KMS-11 (cell line): ENCODE measurements at regions not wholly inside any gene's neighbourhood (a gene's known extent, or its start where the extent isn't known, plus 50 kb on each side); places are given as distances from the start of the nearest gene placed in this dataset.

Experiments
- H2AFZ ChIP-seq: fragments of 200-600 bp; sonication (generic); 2 replicates; pipeline ENCODE4 v1.6.1; 2016; ENCODE audit warnings: antibody characterized with exemption, mixed run types, low read depth
- H3K27ac ChIP-seq: fragments of 200-600 bp; sonication (generic); 2 replicates; pipeline ENCODE4 v1.6.1; 2016; ENCODE audit warnings: mild to moderate bottlenecking, mixed run types
- H3K27me3 ChIP-seq: fragments of 200-600 bp; sonication (generic); 2 replicates; pipeline ENCODE4 v1.6.1; 2017; ENCODE audit warnings: mild to moderate bottlenecking, low read depth, mixed run types, moderate library complexity; ENCODE audit not compliant: insufficient read depth
- H3K36me3 ChIP-seq: fragments of 200-600 bp; sonication (generic); 2 replicates; pipeline ENCODE4 v1.6.1; 2017; ENCODE audit warnings: mild to moderate bottlenecking, mixed run types; ENCODE audit not compliant: insufficient read depth
- H3K4me1 ChIP-seq: fragments of 200-600 bp; sonication (generic); 2 replicates; pipeline ENCODE4 v1.6.1; 2016; ENCODE audit warnings: mild to moderate bottlenecking, low read depth, mixed run types; ENCODE audit not compliant: poor library complexity, severe bottlenecking
- H3K4me2 ChIP-seq: fragments of 200-600 bp; sonication (generic); 2 replicates; pipeline ENCODE4 v1.7.0; 2016; ENCODE audit warnings: mild to moderate bottlenecking, mixed run types
- H3K4me3 ChIP-seq: fragments of 200-600 bp; sonication (generic); IDR thresholded peaks from 2 replicates; pipeline ENCODE4 v1.6.1; 2017; ENCODE audit warnings: low read depth, low read length, mixed read lengths; ENCODE audit not compliant: insufficient read depth
- H3K79me2 ChIP-seq: fragments of 200-600 bp; sonication (generic); 2 replicates; pipeline ENCODE4 v1.6.1; 2016; ENCODE audit warnings: low read depth, mixed run types; ENCODE audit not compliant: insufficient read depth
- H3K9ac ChIP-seq: fragments of 200-600 bp; sonication (generic); 2 replicates; pipeline ENCODE4 v1.6.1; 2016; ENCODE audit warnings: mild to moderate bottlenecking, mixed run types
- H4K20me1 ChIP-seq: fragments of 200-600 bp; sonication (generic); 2 replicates; pipeline ENCODE4 v1.6.1; 2016; ENCODE audit warnings: mild to moderate bottlenecking, mixed run types; ENCODE audit not compliant: insufficient read depth
- CTCF ChIP-seq: fragments of 200-600 bp; sonication (generic); conservative IDR thresholded peaks from 2 replicates; pipeline ENCODE4 v1.6.1; 2017; ENCODE audit warnings: low read depth, mild to moderate bottlenecking, antibody characterized with exemption, low read length, moderate library complexity, mixed read lengths

GRCh38 chr4:115851918-115852766 is 738.7 kb upstream of the NDST4 start:
- peak overlapping the region; percentile 21; the same call in 1 of the 2 replicates for H2AFZ ChIP-seq
- H3K4me2 ChIP-seq, result no peak overlapping the region
- H3K4me1 ChIP-seq, result no peaks in the 10 kb centered on the region
- H3K27ac ChIP-seq, result no peak overlapping the region
- no peak overlapping the region for H3K9ac ChIP-seq
- peak; percentile 81 for TF ChIP-seq CTCF
- H4K20me1 ChIP-seq, result no peaks in the 10 kb centered on the region
- no peaks in the 10 kb centered on the region for H3K79me2 ChIP-seq
- no peaks in the 10 kb centered on the region for H3K36me3 ChIP-seq
- no peak overlapping the region for H3K4me3 ChIP-seq
- no peaks in the 10 kb centered on the region for H3K27me3 ChIP-seq

DNA sequence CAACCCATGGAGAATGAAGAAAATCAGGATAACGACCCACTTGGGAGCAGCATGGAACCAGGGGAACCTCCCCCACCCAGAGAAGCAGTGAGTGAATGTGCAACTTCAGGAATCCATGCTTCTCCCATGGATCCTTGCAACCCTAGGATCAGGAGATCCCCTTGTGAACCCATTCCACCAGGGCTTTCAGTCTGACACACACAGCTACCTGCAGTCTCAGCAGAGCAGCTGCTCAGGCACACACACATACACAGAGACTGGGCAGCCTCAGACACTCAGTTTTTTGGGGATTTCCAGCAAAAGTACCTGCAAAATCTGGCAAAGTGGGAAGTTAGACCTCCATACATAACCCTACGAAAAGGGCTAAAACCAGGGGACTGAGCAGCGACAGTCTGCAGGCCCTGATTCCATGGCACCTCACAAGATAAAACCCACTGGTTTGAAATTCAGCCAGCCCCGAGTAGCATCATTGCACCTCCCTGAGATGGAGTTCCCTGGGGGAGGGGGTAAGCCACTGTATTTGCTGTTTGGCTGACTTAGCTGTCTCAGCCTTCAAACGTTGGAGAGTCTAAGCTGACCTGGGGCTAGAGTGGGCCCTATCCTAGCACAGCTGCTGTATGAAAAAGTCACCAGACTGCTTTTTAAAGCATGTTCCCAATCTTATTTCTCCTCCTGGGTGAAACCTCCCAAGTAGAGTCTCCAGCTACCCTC is 737.5 kb upstream of the NDST4 start:
- H3K27ac ChIP-seq, result no peak overlapping the region
- no peak overlapping the region for H3K4me2 ChIP-seq
- no peak overlapping the region for H3K9ac ChIP-seq
- H3K79me2 ChIP-seq, result no peaks in the 10 kb centered on the region
- H4K20me1 ChIP-seq, result no peaks in the 10 kb centered on the region
- peak overlapping the region; percentile 14; the same call in 1 of the 2 replicates for H2AFZ ChIP-seq
- no peak for TF ChIP-seq CTCF
- H3K36me3 ChIP-seq, result no peaks in the 10 kb centered on the region
- no peak overlapping the region for H3K4me3 ChIP-seq
- H3K27me3 ChIP-seq, result no peaks in the 10 kb centered on the region
- no peaks in the 10 kb centered on the region for H3K4me1 ChIP-seq

- no peak overlapping the region for H3K4me2 ChIP-seq
- no peaks in the 10 kb centered on the region for H3K27me3 ChIP-seq
- no peaks in the 10 kb centered on the region for H3K36me3 ChIP-seq
- no peaks in the 10 kb centered on the region for H3K79me2 ChIP-seq
- TF ChIP-seq CTCF, result no peak
- H3K4me1 ChIP-seq, result no peaks in the 10 kb centered on the region
- H4K20me1 ChIP-seq, result no peaks in the 10 kb centered on the region
- H2AFZ ChIP-seq, result no peak overlapping the region
- no peak overlapping the region for H3K9ac ChIP-seq
- H3K4me3 ChIP-seq, result no peak overlapping the region
- H3K27ac ChIP-seq, result no peak overlapping the region
Observed at GRCh38 chr4:115844180-115844579, 730.8 kb upstream of the NDST4 start.

DNA sequence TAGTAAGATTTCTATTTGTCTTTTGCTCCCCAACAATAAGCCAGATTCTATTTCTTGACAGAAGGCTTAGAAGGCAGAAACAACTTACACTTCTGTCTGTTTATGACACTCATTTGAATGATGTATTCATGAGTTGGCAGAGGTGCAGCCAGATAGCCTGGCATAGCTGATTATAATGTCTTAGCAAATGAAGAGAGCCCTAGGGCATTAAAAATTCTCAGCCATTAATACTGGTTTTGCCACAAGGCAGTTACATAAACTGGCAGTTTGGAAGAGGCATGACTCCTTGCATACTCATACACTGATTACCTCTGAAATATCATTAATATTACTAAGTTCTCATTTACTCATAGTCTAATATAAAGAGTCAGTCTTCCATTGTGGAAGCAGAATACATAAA is 728.5 kb upstream of the NDST4 start:
- no peaks in the 10 kb centered on the region for H3K27me3 ChIP-seq
- no peaks in the 10 kb centered on the region for H3K36me3 ChIP-seq
- no peak overlapping the region for H3K9ac ChIP-seq
- H3K4me2 ChIP-seq, result no peak overlapping the region
- H3K4me1 ChIP-seq, result no peaks in the 10 kb centered on the region
- H3K4me3 ChIP-seq, result no peak overlapping the region
- no peak for TF ChIP-seq CTCF
- no peaks in the 10 kb centered on the region for H4K20me1 ChIP-seq
- H2AFZ ChIP-seq, result no peak overlapping the region
- no peak overlapping the region for H3K27ac ChIP-seq
- no peaks in the 10 kb centered on the region for H3K79me2 ChIP-seq
